NCI-H1048 (cell line): ENCODE measurements at regions not wholly inside any gene's neighbourhood (a gene's known extent, or its start where the extent isn't known, plus 50 kb on each side); places are given as distances from the start of the nearest gene placed in this dataset.
"Not testable (repeated sequence)": the region's sequence is repeated elsewhere in the genome, so short reads cannot be mapped to it uniquely, and the experiment has no call there.

Experiments
- DNase-seq: peaks from one replicate; lab custom pipeline; 2025; lab: John Stamatoyannopoulos, UW

- DNase-seq = no peak
These were observed 291.6 kb downstream of the DAD1 start for GRCh38 chr14:22297376-22297775.

- no peak for DNase-seq
These were observed 292.3 kb downstream of the DAD1 start for GRCh38 chr14:22296722-22297121.

DNA sequence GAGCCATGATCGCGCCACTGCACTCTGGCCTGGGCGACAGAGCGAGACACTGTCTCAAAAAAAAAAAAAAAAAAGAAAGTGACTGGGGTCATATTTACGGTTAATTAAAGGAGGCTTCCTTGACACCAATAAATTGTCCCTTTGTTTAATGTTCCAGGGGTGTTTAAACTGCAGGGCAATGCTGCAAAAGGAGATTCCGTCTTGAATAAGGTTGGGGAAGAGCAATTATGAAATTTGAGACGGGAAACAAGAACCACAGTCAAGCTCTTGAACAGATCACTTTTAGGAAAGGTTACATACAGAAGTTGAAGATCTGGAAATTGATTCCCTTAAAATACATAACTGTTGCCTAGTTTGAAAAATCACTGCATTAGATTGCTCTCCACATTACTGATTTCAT, 292.9 kb downstream of the DAD1 start:
- DNase-seq = no peak

DNA sequence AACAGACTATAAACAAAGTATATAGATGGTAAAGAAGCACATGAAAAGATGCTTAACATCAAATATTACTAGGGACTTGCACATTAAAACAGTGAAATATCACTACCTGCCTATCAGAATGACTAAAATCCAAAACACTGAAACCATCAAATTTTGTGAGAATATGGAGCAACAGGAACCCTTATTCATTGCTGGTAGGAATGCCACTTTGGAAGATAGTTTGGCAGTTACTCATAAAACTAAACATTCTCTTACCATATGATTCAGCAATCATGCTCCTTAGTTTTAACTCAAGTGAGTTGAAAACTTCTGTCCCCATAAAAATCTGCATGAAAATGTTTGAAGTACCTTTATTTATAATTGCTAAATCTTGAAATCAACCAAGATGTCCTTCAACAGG, 297.6 kb downstream of the DAD1 start:
- DNase-seq = no peak

DNA sequence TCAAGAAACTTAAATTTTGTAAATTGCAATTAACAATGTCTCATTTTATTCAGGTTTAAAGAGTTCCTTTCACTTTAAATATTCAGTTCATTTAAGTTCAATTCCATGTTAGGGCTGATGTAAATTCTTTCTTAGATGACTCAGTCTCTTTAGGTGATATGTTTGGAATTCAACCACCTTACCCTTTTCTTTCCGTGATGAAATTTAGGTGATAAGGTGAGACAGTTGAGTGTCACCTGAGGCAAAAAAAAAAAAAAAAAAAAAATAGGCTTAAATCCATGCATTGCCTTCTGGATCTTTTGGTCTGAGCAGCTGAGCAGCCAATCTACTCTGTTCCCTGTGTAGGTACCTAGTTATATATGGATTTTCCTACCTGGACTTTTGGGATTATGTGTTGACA, 299.5 kb downstream of the DAD1 start:
- DNase-seq = no peak

- DNase-seq = no peak
These were observed 303.0 kb downstream of the DAD1 start for GRCh38 chr14:22285991-22286390.

- no peak for DNase-seq
These were observed 306.1 kb downstream of the DAD1 start for GRCh38 chr14:22282949-22283348.

DNA sequence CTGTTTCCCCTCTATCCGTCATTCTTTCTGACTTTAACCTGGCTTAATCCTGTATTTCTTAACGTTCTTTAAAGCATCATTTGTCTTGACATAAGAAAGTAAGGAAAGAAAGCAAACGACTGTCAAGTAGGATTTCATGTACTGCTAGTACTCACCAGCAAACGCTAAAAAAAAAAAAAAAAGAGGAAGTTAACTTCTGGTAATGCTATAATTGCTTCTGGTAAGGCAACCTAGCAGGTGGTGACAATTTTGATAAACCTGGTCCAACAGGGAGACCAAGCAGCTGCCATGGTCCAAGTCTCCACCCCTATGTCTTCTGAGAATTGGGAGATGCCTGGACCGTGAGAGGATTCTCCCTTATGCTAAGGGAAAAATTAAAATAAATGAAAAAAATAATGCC, 306.6 kb downstream of the DAD1 start:
- DNase-seq = no peak

DNA sequence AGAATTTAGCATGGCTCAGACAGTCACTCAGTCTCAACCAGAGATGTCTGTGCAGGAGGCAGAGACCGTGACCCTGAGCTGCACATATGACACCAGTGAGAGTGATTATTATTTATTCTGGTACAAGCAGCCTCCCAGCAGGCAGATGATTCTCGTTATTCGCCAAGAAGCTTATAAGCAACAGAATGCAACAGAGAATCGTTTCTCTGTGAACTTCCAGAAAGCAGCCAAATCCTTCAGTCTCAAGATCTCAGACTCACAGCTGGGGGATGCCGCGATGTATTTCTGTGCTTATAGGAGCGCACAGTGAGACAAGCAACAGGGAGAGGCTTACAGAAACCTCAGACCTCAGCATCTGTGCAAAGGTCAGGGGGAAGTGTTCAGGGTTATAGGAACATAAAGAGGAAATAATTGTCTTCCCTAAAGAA, 307.6 kb downstream of the DAD1 start:
- not testable (repeated sequence) for DNase-seq

GRCh38 chr14:22280497-22281316, 308.3 kb downstream of the DAD1 start:
- no peak for DNase-seq

- no peak for DNase-seq
These were observed 311.9 kb downstream of the DAD1 start for GRCh38 chr14:22276913-22277816.

DNA sequence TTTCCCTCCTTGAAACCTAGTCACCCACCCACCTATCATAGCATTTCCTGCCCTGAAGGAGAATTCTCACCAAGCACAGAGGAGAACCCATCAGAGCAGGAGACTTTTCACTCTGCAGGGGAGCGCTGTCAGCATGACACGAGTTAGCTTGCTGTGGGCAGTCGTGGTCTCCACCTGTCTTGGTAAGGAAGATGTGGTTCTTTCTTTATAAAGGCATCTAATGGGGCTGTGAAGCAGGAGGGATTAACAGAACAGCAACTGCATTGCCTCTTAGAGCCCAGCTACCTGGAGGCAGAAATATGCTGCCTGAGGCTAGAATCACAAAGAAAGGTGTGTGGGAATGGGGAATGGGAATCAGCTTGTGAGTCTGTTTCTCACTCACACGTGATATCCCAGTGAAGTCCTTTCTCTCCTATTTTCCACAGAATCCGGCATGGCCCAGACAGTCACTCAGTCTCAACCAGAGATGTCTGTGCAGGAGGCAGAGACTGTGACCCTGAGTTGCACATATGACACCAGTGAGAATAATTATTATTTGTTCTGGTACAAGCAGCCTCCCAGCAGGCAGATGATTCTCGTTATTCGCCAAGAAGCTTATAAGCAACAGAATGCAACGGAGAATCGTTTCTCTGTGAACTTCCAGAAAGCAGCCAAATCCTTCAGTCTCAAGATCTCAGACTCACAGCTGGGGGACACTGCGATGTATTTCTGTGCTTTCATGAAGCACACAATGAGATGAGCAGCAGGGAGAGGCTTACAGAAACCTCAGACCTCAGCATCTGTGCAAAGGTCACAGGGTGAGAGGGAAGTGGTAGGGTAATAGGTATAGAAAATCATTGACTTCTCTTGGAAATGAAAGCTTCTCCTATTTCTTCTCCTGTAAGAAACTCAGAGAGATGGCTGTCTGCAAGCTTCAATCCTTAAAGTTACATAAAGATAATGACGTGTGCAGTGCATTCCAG, 316.9 kb downstream of the DAD1 start:
- no peak for DNase-seq

GRCh38 chr14:22268875-22269274, 320.1 kb downstream of the DAD1 start:
- no peak for DNase-seq

GRCh38 chr14:22266683-22267082, 322.3 kb downstream of the DAD1 start:
- no peak for DNase-seq

- no peak for DNase-seq
These were observed 322.9 kb downstream of the DAD1 start for GRCh38 chr14:22266142-22266442.

DNA sequence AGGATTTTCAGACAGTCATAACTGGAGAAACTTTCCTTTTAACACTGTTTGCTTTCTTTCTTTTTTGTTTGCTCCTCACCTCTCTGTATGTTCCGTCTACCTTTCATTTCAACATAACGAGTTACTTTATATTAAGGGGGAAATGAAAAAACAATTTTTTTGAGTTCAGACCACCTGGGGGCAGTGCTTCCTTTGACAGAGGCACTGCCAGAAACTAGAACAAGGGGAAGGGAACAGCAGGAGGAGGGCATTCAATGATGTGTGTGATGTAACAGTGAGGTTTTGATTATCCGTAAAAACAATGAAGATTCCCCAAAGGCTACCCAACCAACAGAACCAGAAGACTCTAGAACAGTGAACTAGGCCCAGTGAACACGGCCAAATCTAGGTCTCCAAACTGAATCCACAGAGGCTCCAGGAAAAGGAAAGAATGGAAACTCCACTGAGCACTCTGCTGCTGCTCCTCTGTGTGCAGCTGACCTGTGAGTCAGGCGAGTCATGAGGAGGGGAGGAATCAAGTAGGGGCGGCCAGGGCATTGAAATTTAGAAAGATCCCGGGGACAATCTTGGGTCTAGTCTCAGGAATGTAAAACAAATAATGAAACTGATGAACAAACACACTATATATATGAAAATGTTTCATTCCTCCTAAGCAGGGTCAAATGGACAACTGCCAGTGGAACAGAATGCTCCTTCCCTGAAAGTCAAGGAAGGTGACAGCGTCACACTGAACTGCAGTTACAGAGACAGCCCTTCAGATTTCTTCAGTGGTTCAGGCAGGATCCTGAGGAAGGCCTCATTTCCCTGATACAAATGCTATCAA, 323.5 kb downstream of the DAD1 start:
- no peak for DNase-seq

DNA sequence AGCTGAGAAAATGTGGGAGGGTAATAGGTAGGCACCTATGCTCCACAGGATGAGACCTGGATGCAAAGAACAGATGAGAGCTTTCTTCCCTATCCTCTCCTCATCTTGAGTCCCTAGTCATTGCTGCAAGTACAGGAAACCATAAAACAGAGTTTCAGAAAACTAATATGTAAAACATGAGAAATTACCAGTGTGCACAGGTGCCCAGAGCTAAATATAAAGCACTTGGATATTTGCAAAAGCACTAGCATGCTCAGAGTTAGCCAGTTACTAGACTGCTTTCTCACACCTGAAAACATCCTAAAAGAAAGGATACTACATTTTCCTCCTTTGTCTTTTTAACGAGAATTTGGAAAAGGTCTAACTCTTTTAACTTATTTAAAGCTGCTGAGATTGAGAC, 324.3 kb downstream of the DAD1 start:
- DNase-seq = no peak

- DNase-seq = no peak
These were observed 325.1 kb downstream of the DAD1 start for GRCh38 chr14:22263961-22264360.

DNA sequence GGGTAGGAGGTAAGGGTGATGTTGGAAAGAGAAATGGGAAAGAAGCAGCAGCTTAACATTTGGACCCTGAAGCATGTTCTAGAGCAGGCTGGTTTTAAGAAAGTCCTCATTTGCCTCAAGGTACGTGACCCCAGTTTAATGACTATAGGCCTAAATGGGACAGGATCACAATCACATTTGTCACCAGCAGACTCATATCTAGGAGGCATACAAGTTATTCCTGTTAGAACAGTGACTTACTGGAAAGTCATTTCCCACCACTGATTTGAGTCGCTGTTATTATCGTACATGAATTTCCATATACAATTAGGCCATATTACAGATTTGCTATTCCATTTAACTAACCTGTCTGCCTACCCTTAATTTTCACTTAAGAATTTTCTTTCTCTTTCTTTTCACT, 326.1 kb downstream of the DAD1 start:
- DNase-seq = no peak

GRCh38 chr14:22255017-22255950, 333.7 kb downstream of the DAD1 start:
- no peak for DNase-seq
